Common myeloid progenitor, CD34-positive (primary cell): ENCODE measurements at regions not wholly inside any gene's neighbourhood (a gene's known extent, or its start where the extent isn't known, plus 50 kb on each side); places are given as distances from the start of the nearest gene placed in this dataset.

Source experiments
- CTCF ChIA-PET: fragments of 350-600 bp; sonication (Branson Sonifier 250); formaldehyde crosslinking; loops from one replicate; lab custom pipeline; 2021; ENCODE audit warnings: antibody characterized with exemption; lab: Charles Lee
- POLR2A ChIA-PET: fragments of 350-600 bp; sonication (Branson Sonifier 250); formaldehyde crosslinking; loops from one replicate; lab custom pipeline; 2021; ENCODE audit warnings: antibody characterized with exemption; lab: Charles Lee
- DNase-seq, 3 donors: peaks; one replicate each; pipeline versions ENCODE4 v3.0.0 to v3.0.0-alpha.2; 2013
- H3K27ac ChIP-seq, 2 experiments: 1 replicate in 1 of 2; 2 replicates in 1 of 2; pipeline ENCODE4 v1.7.0; 2013; ENCODE audit warnings: inconsistent platforms in 2 of 2, low read length in 2 of 2, mild to moderate bottlenecking in 2 of 2, low read depth in 1 of 2, moderate library complexity in 1 of 2; ENCODE audit not compliant: severe bottlenecking in 2 of 2, insufficient read depth in 1 of 2, poor library complexity in 1 of 2
- H3K27me3 ChIP-seq, 5 experiments: replicated peaks in 2 of 5; 1 replicate in 3 of 5; 2 replicates in 2 of 5; pipeline versions ENCODE4 v1.6.1 to v1.7.0; 2013; ENCODE audit warnings: low read length in 4 of 5, mild to moderate bottlenecking in 2 of 5, moderate library complexity in 2 of 5, inconsistent platforms in 1 of 5; ENCODE audit not compliant: insufficient read depth in 5 of 5, control insufficient read depth in 4 of 5
- H3K36me3 ChIP-seq, 4 experiments: 1 replicate in 2 of 4; 2 replicates in 2 of 4; pipeline versions ENCODE4 v1.6.1 to v1.7.0; 2013; ENCODE audit warnings: low read length in 3 of 4, control low read depth in 1 of 4, mild to moderate bottlenecking in 1 of 4; ENCODE audit not compliant: control insufficient read depth in 4 of 4, insufficient read depth in 4 of 4
- H3K4me1 ChIP-seq, 4 experiments: 1 replicate in 3 of 4; 2 replicates in 1 of 4; pipeline versions ENCODE4 v1.6.1 to v1.7.1; 2013; ENCODE audit warnings: low read length in 3 of 4, mild to moderate bottlenecking in 3 of 4, control low read depth in 1 of 4, inconsistent platforms in 1 of 4, moderate library complexity in 1 of 4; ENCODE audit not compliant: control insufficient read depth in 4 of 4, insufficient read depth in 4 of 4; ENCODE audit errors: control extremely low read depth in 1 of 4
- H3K4me3 ChIP-seq, 7 experiments: 1 replicate in 4 of 7; 2 replicates in 3 of 7; pipeline versions ENCODE4 v1.5.1 to v1.7.0; 2013; ENCODE audit warnings: mild to moderate bottlenecking in 7 of 7, low read length in 6 of 7, moderate library complexity in 6 of 7, inconsistent platforms in 2 of 7, low read depth in 2 of 7, control low read depth in 1 of 7; ENCODE audit not compliant: insufficient read depth in 4 of 7, control insufficient read depth in 1 of 7; ENCODE audit errors: extremely low read depth in 1 of 7
- H3K9me3 ChIP-seq, 5 experiments: 1 replicate in 4 of 5; 2 replicates in 1 of 5; pipeline versions ENCODE4 v1.6.1 to v1.7.1; 2013; ENCODE audit warnings: low read length in 4 of 5, mild to moderate bottlenecking in 2 of 5, inconsistent platforms in 1 of 5, low read depth in 1 of 5, moderate library complexity in 1 of 5; ENCODE audit not compliant: control insufficient read depth in 4 of 5, insufficient read depth in 2 of 5; ENCODE audit errors: control extremely low read depth in 1 of 5
- WGBS: methylation state at CpG from one replicate; pipeline ENCODE4 v1.1.5; 2013; ENCODE audit not compliant: insufficient coverage; 5-methylcytosine and 5-hydroxymethylcytosine counted together

DNA sequence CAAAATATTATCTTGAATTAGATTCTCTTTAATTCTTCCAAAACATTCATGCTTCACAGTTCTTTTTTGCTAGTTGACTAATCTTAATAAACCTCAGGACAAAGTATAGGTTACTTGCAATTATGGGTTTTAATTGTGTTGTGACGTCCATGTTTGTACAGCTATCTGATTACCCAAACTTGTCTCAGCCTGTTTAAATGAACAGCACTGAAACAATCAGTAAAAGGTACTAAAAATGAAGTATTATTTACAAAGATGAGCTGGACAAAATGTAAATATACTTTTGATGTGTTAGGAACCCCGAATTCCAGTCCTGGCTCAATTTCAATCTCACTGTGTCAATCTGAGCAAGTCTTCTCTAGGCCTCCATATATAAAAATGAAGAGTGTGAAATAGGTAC lies 57.4 kb upstream of the SLC6A14 start:
- Histone ChIP-seq H3K9me3 (no peaks in the 10 kb centered on the region), H3K27ac (no peak overlapping the region), H3K27me3 (no peaks in the 10 kb centered on the region), H3K4me1 (no peaks in the 10 kb centered on the region), H3K36me3 (no peaks in the 10 kb centered on the region), H3K4me3 (no peak overlapping the region)
- POLR2A ChIA-PET: no interaction called here
- WGBS: no CpG with 5 or more reads among the region's 2 CpGs
- DNase-seq: no peak
- CTCF ChIA-PET: no interaction called here

DNA sequence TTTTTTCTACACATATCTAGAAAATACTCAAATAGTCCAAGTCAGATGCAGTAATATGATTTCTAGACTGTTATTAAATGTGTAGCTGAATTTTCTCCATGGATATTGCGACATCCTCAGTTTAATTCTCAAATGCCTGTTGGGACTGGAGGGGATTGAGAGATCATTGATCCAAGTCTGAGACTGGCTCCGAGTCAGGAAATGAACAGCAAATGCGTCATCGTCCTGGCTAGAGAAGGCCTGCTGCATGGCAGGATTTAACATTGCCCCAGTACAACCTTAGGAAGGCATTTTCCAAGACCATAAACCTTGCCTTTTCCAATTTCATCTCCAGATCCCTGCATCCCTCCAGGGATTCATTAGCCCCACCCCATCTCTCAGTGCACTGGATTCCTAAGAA lies 56.6 kb upstream of the SLC6A14 start:
- DNase-seq: no peak

DNA sequence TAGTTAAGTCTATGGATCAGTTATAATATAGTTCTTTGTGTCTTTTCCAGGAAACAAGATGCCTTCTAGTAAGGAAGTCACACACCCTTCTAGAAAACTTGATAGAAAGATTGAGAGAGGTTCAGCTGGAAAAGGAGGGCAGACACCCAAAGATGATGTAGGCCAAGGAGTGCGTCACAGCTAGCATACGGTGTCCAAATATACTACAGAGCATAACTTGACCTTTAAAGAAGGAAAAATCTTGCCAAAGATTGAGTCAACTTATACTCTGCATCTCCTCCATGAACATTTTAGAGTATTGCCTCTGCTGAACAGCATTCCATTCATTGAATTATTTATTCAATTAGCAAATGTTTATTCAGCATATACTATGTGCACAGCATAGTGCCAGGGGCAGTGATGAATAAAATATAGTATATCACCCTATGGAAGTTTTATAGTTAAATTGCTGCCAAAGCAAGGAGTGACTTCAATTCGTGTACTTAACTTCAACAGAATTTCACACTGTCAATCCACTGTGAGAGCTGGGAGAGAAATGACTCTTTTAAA lies 51.9 kb upstream of the SLC6A14 start:
- H3K27ac ChIP-seq: no peak overlapping the region
- no peaks in the 10 kb centered on the region for H3K4me1 ChIP-seq
- 44% methylated on average over 2 of the region's 3 CpGs for WGBS
- CTCF ChIA-PET: no interaction called here
- H3K9me3 ChIP-seq: no peaks in the 10 kb centered on the region
- no peak overlapping the region for H3K4me3 ChIP-seq
- H3K27me3 ChIP-seq: no peaks in the 10 kb centered on the region
- DNase-seq: no peak
- POLR2A ChIA-PET: no interaction called here
- H3K36me3 ChIP-seq: no peaks in the 10 kb centered on the region

More for the DNA sequence above, 56.6 kb upstream of the SLC6A14 start:
- Histone ChIP-seq H3K27ac (no peak overlapping the region), H3K36me3 (no peaks in the 10 kb centered on the region), H3K27me3 (no peaks in the 10 kb centered on the region), H3K4me1 (no peaks in the 10 kb centered on the region), H3K4me3 (no peak overlapping the region), H3K9me3 (no peaks in the 10 kb centered on the region)
- ChIA-PET POLR2A (no interaction called here), CTCF (no interaction called here)
- 71% methylated on average over 4 of the region's 4 CpGs for WGBS
